GM12878 (cell line): ENCODE measurements at regions not wholly inside any gene's neighbourhood (a gene's known extent, or its start where the extent isn't known, plus 50 kb on each side); places are given as distances from the start of the nearest gene placed in this dataset.

ENCODE experiments used
- ATAC-seq: fragments of 200-7000 bp; cut with Tn5 transposase; 3 replicates; pipeline ENCODE4 v1.9.1; 2020; ENCODE audit warnings: mild to moderate bottlenecking, moderate library complexity
- BruUV-seq: library from RNA; stranded (reverse); fragments of 400-500 nt; replicated peaks from 2 replicates; lab custom pipeline; 2021; lab: Mats Ljungman, UMichigan
- CTCF ChIA-PET: fragments of 300-600 bp; sonication (Branson Sonifier 250); formaldehyde crosslinking; extraction: SDS; loops from one replicate; lab custom pipeline; 2021; ENCODE audit warnings: inconsistent platforms; lab: Yijun Ruan, JAX
- POLR2A ChIA-PET: fragments of 350-600 bp; formaldehyde crosslinking; extraction: SDS; loops from one replicate; lab custom pipeline; 2021; ENCODE audit warnings: inconsistent platforms; lab: Charles Lee
- RAD21 ChIA-PET: fragments of 300-600 bp; sonication (Branson Sonifier 250); formaldehyde crosslinking; loops from one replicate; lab custom pipeline; 2023; ENCODE audit warnings: antibody characterized with exemption; ENCODE audit not compliant: unreplicated experiment; lab: Charles Lee
- SMC1A ChIA-PET: fragments of 300-600 bp; sonication (Branson Sonifier 250); formaldehyde crosslinking; loops from one replicate; lab custom pipeline; 2023; ENCODE audit not compliant: unreplicated experiment, uncharacterized antibody; lab: Charles Lee
- DNase-seq: peaks from one replicate; pipeline ENCODE4 v3.0.0-alpha.2; 2011; ENCODE audit warnings: low read depth, low spot score
- FAIRE-seq: peaks from 3 replicates; lab custom pipeline; 2011; peaks lifted over from hg19 to GRCh38; lab: Jason Lieb, UNC
- H2AFZ ChIP-seq: 2 replicates; pipeline ENCODE4 v1.6.0; 2011; ENCODE audit warnings: low read depth, low read length, control low read depth; ENCODE audit not compliant: control insufficient read depth
- H3K27ac ChIP-seq: 2 replicates; pipeline ENCODE4 v1.5.1; 2011; ENCODE audit warnings: control low read depth; ENCODE audit not compliant: control insufficient read depth, insufficient read depth
- H3K27me3 ChIP-seq, 2 experiments: replicated peaks in 1 of 2; 2 replicates each; pipeline versions ENCODE4 v1.6.0 to v1.6.1; 2011; ENCODE audit warnings: low read length in 1 of 2; ENCODE audit not compliant: control insufficient read depth in 2 of 2, insufficient read depth in 2 of 2
- H3K36me3 ChIP-seq, 2 experiments: 2 replicates each; pipeline ENCODE4 v1.5.1; 2011; ENCODE audit warnings: low read length in 1 of 2; ENCODE audit not compliant: control insufficient read depth in 2 of 2, insufficient read depth in 2 of 2
- H3K4me1 ChIP-seq: 2 replicates; pipeline ENCODE4 v1.6.1; 2011; ENCODE audit warnings: mild to moderate bottlenecking, low read length, moderate library complexity, mixed read lengths; ENCODE audit not compliant: control insufficient read depth, insufficient read depth
- H3K4me2 ChIP-seq: 2 replicates; pipeline ENCODE4 v1.6.0; 2011; ENCODE audit warnings: control low read depth; ENCODE audit not compliant: control insufficient read depth, insufficient read depth
- H3K4me3 ChIP-seq: fragments of 200-600 bp; sonication (generic); 2 replicates; pipeline ENCODE4 v1.5.1; 2016
- H3K79me2 ChIP-seq: 2 replicates; pipeline ENCODE4 v1.6.0; 2011; ENCODE audit warnings: low read length; ENCODE audit not compliant: control insufficient read depth, insufficient read depth
- H3K9ac ChIP-seq: 2 replicates; pipeline ENCODE4 v1.8.0; 2011; ENCODE audit warnings: low read length, control low read depth, mixed read lengths; ENCODE audit not compliant: control insufficient read depth, insufficient read depth
- H3K9me3 ChIP-seq: replicated peaks from 3 replicates; pipeline ENCODE4 v1.5.1; 2011; ENCODE audit warnings: mild to moderate bottlenecking, low read length; ENCODE audit not compliant: control insufficient read depth, insufficient read depth
- H4K20me1 ChIP-seq: 2 replicates; pipeline ENCODE4 v1.6.0; 2011; ENCODE audit not compliant: control insufficient read depth, insufficient read depth
- ATF7 ChIP-seq: fragments of 450-650 bp; IDR thresholded peaks from 2 replicates; pipeline ENCODE4 v1.6.1; 2016; ENCODE audit warnings: low read depth, mild to moderate bottlenecking
- EP300 ChIP-seq, 2 experiments: fragments of 150-350 bp in 1 of 2; IDR thresholded peaks; 2 replicates each; pipeline ENCODE4 v1.6.1; 2011 to 2012; ENCODE audit warnings: low read depth in 2 of 2, low read length in 2 of 2, borderline replicate concordance in 1 of 2, improper control_type of control experiment in 1 of 2, inconsistent platforms in 1 of 2; ENCODE audit not compliant: control insufficient read depth in 1 of 2
- HDAC6 ChIP-seq: fragments of 200-600 bp; sonication (generic); IDR thresholded peaks from one replicate; pipeline ENCODE4 v1.8.0; 2017; ENCODE audit warnings: antibody characterized with exemption; ENCODE audit not compliant: unreplicated experiment
- IKZF1 ChIP-seq: fragments of 450-650 bp; conservative IDR thresholded peaks from 2 replicates; pipeline ENCODE4 v1.6.1; 2017; ENCODE audit warnings: antibody characterized with exemption, mild to moderate bottlenecking
- IKZF2 ChIP-seq, 2 experiments: fragments of 450-650 bp; IDR thresholded peaks; 2 replicates each; pipeline ENCODE4 v1.6.1; 2017; ENCODE audit warnings: mild to moderate bottlenecking in 2 of 2, moderate library complexity in 2 of 2
- MEF2A ChIP-seq: IDR thresholded peaks from 2 replicates; pipeline ENCODE4 v1.6.1; 2011; ENCODE audit warnings: low read depth, mild to moderate bottlenecking, low read length, moderate library complexity; ENCODE audit not compliant: insufficient read depth
- NFIC ChIP-seq: IDR thresholded peaks from 2 replicates; pipeline ENCODE4 v1.6.1; 2012; ENCODE audit warnings: low read depth, mild to moderate bottlenecking, inconsistent platforms, low read length, moderate library complexity
- NRF1 ChIP-seq: conservative IDR thresholded peaks from 2 replicates; pipeline ENCODE4 v1.6.1; 2011; ENCODE audit warnings: mild to moderate bottlenecking, low read depth, low read length, improper control_type of control experiment
- SIN3A ChIP-seq: IDR thresholded peaks from 2 replicates; pipeline ENCODE4 v1.6.1; 2012; ENCODE audit warnings: low read depth, low read length, improper control_type of control experiment
- STAT3 ChIP-seq: IDR thresholded peaks from 2 replicates; pipeline ENCODE4 v1.6.1; 2011; ENCODE audit warnings: low read depth, low read length, improper control_type of control experiment
- TCF3 ChIP-seq: IDR thresholded peaks from 2 replicates; pipeline ENCODE4 v1.6.1; 2012; ENCODE audit warnings: low read depth, mild to moderate bottlenecking, low read length, borderline replicate concordance; ENCODE audit not compliant: insufficient read depth
- WGBS: methylation state at CpG from one replicate; pipeline ENCODE4 v1.1.6; 2016; ENCODE audit warnings: low lambda C conversion rate; ENCODE audit not compliant: insufficient replicate concordance, insufficient coverage; ENCODE audit errors: missing lambda C conversion rate; 5-methylcytosine and 5-hydroxymethylcytosine counted together
- in situ Hi-C: fragments of 300-500 bp; cut with MboI; formaldehyde crosslinking; loops from 9 replicates; pipeline ENCODE4 v1.14.3; 2018; ENCODE audit warnings: mixed read lengths
- intact Hi-C: fragments of 100-400 bp; cut with micrococcal nuclease; formaldehyde crosslinking; loops from one replicate; pipeline ENCODE4 v1.14.2; 2022; ENCODE audit not compliant: unreplicated experiment
- TF ChIP-seq, protein P1 (sequence below): fragments of 450-650 bp; IDR thresholded peaks from 2 replicates; pipeline ENCODE4 v1.6.1; 2018; ENCODE audit warnings: mild to moderate bottlenecking, low read depth, moderate library complexity; ENCODE audit not compliant: partially characterized antibody
- TF ChIP-seq, protein P2 (sequence below): fragments of 450-650 bp; IDR thresholded peaks from 2 replicates; pipeline ENCODE4 v1.6.1; 2017; ENCODE audit warnings: mild to moderate bottlenecking

DNA sequence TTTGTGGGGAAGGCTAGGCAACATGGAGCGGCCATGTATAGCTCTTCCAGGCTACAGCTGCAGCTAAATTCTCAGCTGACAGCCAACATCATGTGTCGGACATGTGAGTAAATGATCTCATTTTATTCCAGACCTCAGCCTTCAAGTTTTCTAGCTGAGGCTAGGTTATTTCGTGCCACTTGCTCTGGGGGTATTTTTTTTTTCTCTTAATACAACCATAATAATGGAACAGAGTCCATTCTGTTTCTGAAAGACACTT lies 573.5 kb downstream of the CD109 start:
- intact Hi-C loops, result no loop called here
- CTCF ChIA-PET, result no interaction called here
- SMC1A ChIA-PET, result no interaction called here
- Histone ChIP-seq H4K20me1 (no peaks in the 10 kb centered on the region), H3K27ac (no peak overlapping the region), H3K4me3 (no peak overlapping the region), H3K36me3 (no peaks in the 10 kb centered on the region), H3K79me2 (no peaks in the 10 kb centered on the region), H3K4me2 (no peak overlapping the region), H3K9ac (no peak overlapping the region), H3K27me3 (no peaks in the 10 kb centered on the region; a peak in 1 of 4 replicates), H3K4me1 (no peaks in the 10 kb centered on the region), H3K9me3 (no peaks in the 10 kb centered on the region), H2AFZ (no peak overlapping the region)
- POLR2A ChIA-PET, result no interaction called here
- in situ Hi-C loops, result no loop called here
- RAD21 ChIA-PET, result no interaction called here
- WGBS, result 5% methylated on average over 3 of the region's 3 CpGs
- no TSS peak for BruUV-seq
- TF ChIP-seq, protein P1, sequence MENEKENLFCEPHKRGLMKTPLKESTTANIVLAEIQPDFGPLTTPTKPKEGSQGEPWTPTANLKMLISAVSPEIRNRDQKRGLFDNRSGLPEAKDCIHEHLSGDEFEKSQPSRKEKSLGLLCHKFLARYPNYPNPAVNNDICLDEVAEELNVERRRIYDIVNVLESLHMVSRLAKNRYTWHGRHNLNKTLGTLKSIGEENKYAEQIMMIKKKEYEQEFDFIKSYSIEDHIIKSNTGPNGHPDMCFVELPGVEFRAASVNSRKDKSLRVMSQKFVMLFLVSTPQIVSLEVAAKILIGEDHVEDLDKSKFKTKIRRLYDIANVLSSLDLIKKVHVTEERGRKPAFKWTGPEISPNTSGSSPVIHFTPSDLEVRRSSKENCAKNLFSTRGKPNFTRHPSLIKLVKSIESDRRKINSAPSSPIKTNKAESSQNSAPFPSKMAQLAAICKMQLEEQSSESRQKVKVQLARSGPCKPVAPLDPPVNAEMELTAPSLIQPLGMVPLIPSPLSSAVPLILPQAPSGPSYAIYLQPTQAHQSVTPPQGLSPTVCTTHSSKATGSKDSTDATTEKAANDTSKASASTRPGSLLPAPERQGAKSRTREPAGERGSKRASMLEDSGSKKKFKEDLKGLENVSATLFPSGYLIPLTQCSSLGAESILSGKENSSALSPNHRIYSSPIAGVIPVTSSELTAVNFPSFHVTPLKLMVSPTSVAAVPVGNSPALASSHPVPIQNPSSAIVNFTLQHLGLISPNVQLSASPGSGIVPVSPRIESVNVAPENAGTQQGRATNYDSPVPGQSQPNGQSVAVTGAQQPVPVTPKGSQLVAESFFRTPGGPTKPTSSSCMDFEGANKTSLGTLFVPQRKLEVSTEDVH, result no peak
- TF ChIP-seq IKZF1 (no peak), SIN3A (no peak), TCF3 (no peak), NRF1 (no peak), HDAC6 (no peak), IKZF2 (IDR thresholded peaks at IDR 0.05) (no peak), STAT3 (no peak), MEF2A (no peak), NFIC (no peak), ATF7 (no peak), EP300 (IDR thresholded peaks at IDR 0.05; ENCODE audit: borderline replicate concordance in 1 of 2, control insufficient read depth in 1 of 2, low read depth in 2 of 2, low read length in 2 of 2) (no peak)
- TF ChIP-seq, protein P2, sequence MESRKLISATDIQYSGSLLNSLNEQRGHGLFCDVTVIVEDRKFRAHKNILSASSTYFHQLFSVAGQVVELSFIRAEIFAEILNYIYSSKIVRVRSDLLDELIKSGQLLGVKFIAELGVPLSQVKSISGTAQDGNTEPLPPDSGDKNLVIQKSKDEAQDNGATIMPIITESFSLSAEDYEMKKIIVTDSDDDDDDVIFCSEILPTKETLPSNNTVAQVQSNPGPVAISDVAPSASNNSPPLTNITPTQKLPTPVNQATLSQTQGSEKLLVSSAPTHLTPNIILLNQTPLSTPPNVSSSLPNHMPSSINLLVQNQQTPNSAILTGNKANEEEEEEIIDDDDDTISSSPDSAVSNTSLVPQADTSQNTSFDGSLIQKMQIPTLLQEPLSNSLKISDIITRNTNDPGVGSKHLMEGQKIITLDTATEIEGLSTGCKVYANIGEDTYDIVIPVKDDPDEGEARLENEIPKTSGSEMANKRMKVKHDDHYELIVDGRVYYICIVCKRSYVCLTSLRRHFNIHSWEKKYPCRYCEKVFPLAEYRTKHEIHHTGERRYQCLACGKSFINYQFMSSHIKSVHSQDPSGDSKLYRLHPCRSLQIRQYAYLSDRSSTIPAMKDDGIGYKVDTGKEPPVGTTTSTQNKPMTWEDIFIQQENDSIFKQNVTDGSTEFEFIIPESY, result no peak
- FAIRE-seq, result no peak
- ATAC-seq, result no peak
- no peak for DNase-seq
